ENCODE measurements at regions not wholly inside any gene's neighbourhood (a gene's known extent, or its start where the extent isn't known, plus 50 kb on each side); places are given as distances from the start of the nearest gene placed in this dataset.

DNA sequence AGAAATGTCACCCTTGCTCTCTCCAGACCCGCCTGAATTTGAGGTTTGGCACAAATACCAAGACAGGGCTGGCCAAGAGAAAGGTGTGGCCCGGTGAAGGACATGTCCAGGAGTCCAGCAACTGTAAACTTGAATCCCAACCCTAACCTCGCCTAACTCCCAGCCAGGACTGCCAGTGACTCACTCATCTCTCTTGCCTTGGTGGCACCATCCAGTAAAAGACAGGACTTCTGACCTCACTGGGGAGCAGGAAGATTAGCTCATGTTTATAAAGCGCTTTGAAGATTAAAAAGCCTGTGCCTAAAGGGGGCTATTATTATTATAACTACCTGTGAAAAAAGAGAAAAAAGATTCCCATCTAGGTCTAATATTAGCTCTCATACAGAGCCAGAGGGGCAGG, 335.3 kb downstream of the SOX9 start:
- no peak overlapping the region for H3K27ac ChIP-seq (ENCODE audit: low read depth in 1 of 2, low read length in 2 of 2)
- Mint-ChIP-seq H3K36me3 (no peaks in the 10 kb centered on the region), H3K4me1 (no peaks in the 10 kb centered on the region), H3K27me3 (ENCODE audit: low read depth in 3 of 3) (peaks cover 0 to 6% (median 4%) of the 10 kb centered on the region in 3 donors), H3K4me3 (no peak overlapping the region), H3K9me3 (peaks cover 0 to 14% (median 8%) of the 10 kb centered on the region in 7 donors), H3K27ac (no peak overlapping the region)
- no peak overlapping the region for H3K4me3 ChIP-seq (replicated peaks in 1 of 3; ENCODE audit: low read depth in 2 of 3, low read length in 3 of 3)
- H2AFZ ChIP-seq (ENCODE audit: insufficient read depth, low read depth, low read length, poor library complexity, severe bottlenecking): no peak overlapping the region
- TF ChIP-seq, protein P1, sequence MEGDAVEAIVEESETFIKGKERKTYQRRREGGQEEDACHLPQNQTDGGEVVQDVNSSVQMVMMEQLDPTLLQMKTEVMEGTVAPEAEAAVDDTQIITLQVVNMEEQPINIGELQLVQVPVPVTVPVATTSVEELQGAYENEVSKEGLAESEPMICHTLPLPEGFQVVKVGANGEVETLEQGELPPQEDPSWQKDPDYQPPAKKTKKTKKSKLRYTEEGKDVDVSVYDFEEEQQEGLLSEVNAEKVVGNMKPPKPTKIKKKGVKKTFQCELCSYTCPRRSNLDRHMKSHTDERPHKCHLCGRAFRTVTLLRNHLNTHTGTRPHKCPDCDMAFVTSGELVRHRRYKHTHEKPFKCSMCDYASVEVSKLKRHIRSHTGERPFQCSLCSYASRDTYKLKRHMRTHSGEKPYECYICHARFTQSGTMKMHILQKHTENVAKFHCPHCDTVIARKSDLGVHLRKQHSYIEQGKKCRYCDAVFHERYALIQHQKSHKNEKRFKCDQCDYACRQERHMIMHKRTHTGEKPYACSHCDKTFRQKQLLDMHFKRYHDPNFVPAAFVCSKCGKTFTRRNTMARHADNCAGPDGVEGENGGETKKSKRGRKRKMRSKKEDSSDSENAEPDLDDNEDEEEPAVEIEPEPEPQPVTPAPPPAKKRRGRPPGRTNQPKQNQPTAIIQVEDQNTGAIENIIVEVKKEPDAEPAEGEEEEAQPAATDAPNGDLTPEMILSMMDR (IDR thresholded peaks at IDR 0.05): no peak
- H3K36me3 ChIP-seq (replicated peaks in 1 of 2; ENCODE audit: control insufficient read depth in 1 of 2, insufficient read depth in 2 of 2, low read length in 2 of 2): no peaks in the 10 kb centered on the region
- no CpG with 5 or more reads among the region's 4 CpGs for WGBS (ENCODE audit: insufficient coverage)
- no peak overlapping the region for H3K4me2 ChIP-seq (replicated peaks; ENCODE audit: extremely low read depth, low read length, poor library complexity, severe bottlenecking)
- no peaks in the 10 kb centered on the region for H3K27me3 ChIP-seq (ENCODE audit: control insufficient read depth in 2 of 2, insufficient read depth in 2 of 2, low read length in 2 of 2)
- H4K20me1 ChIP-seq (ENCODE audit: insufficient read depth, low read length): no peaks in the 10 kb centered on the region
- no peaks in the 10 kb centered on the region for H3K79me2 ChIP-seq (ENCODE audit: insufficient read depth, low read length)
- DNase-seq: no peak
- H3K9me3 ChIP-seq (replicated peaks in 1 of 2; ENCODE audit: control insufficient read depth in 1 of 2, insufficient read depth in 1 of 2, low read length in 2 of 2): no peaks in the 10 kb centered on the region
- intact Hi-C loops (cut with micrococcal nuclease): no loop called here
- H3K9ac ChIP-seq (ENCODE audit: insufficient read depth, low read length, poor library complexity, severe bottlenecking): no peak overlapping the region
- H3K4me1 ChIP-seq (ENCODE audit: control insufficient read depth in 1 of 2, insufficient read depth in 2 of 2, low read length in 2 of 2): no peaks in the 10 kb centered on the region

DNA sequence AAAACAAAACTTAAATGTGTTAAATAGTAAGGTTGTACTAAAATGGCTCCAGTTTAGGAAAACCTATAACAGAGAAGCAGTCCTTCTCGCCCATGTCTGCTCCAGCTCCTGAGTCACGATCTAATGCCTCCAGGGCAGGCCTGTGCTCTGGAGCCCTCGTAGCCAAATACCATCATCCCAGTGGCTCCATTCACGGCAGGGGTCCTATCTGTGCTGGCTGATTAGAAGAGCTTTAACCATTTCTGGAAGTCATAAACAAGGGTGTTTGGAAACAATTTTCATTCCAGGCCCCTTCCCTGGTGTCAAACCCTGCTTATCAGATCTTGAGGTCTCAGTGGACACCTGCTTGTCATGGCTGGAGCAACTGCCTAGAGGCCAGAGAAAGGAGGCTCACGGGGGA, 336.9 kb downstream of the SOX9 start:
- intact Hi-C loops (cut with micrococcal nuclease): no loop called here
- 79% methylated on average over 2 of the region's 5 CpGs for WGBS (ENCODE audit: insufficient coverage)
- H3K9ac ChIP-seq (ENCODE audit: insufficient read depth, low read length, poor library complexity, severe bottlenecking): no peak overlapping the region
- no peaks in the 10 kb centered on the region for H3K9me3 ChIP-seq (replicated peaks in 1 of 2; ENCODE audit: control insufficient read depth in 1 of 2, insufficient read depth in 1 of 2, low read length in 2 of 2)
- H3K27ac Mint-ChIP-seq: no peak overlapping the region
- H3K27me3 Mint-ChIP-seq (ENCODE audit: low read depth in 3 of 3): peaks cover 0 to 7% (median 4%) of the 10 kb centered on the region in 3 donors
- H3K27ac ChIP-seq (ENCODE audit: low read depth in 1 of 2, low read length in 2 of 2): no peak overlapping the region
- no peaks in the 10 kb centered on the region for H3K36me3 Mint-ChIP-seq
- H3K4me1 ChIP-seq (ENCODE audit: control insufficient read depth in 1 of 2, insufficient read depth in 2 of 2, low read length in 2 of 2): no peaks in the 10 kb centered on the region
- no peak overlapping the region for H2AFZ ChIP-seq (ENCODE audit: insufficient read depth, low read depth, low read length, poor library complexity, severe bottlenecking)
- no peaks in the 10 kb centered on the region for H3K4me1 Mint-ChIP-seq
- no peaks in the 10 kb centered on the region for H3K36me3 ChIP-seq (replicated peaks in 1 of 2; ENCODE audit: control insufficient read depth in 1 of 2, insufficient read depth in 2 of 2, low read length in 2 of 2)
- H3K4me2 ChIP-seq (replicated peaks; ENCODE audit: extremely low read depth, low read length, poor library complexity, severe bottlenecking): no peak overlapping the region
- no peak overlapping the region for H3K4me3 Mint-ChIP-seq
- no peaks in the 10 kb centered on the region for H3K27me3 ChIP-seq (ENCODE audit: control insufficient read depth in 2 of 2, insufficient read depth in 2 of 2, low read length in 2 of 2)
- peaks cover 0 to 13% (median 8%) of the 10 kb centered on the region in 7 donors for H3K9me3 Mint-ChIP-seq
- no peaks in the 10 kb centered on the region for H4K20me1 ChIP-seq (ENCODE audit: insufficient read depth, low read length)
- H3K4me3 ChIP-seq (replicated peaks in 1 of 3; ENCODE audit: low read depth in 2 of 3, low read length in 3 of 3): no peak overlapping the region
- DNase-seq: no peak
- TF ChIP-seq, protein P1 (IDR thresholded peaks at IDR 0.05): no peak
- no peaks in the 10 kb centered on the region for H3K79me2 ChIP-seq (ENCODE audit: insufficient read depth, low read length)
